HG02885 (cell line): ENCODE measurements at regions not wholly inside any gene's neighbourhood (a gene's known extent, or its start where the extent isn't known, plus 50 kb on each side); places are given as distances from the start of the nearest gene placed in this dataset.

Experiments used
- ATAC-seq: cut with Tn5 transposase; IDR thresholded peaks from one replicate; pipeline ENCODE4 v1.9.1; 2021; ENCODE audit warnings: mild to moderate bottlenecking; ENCODE audit not compliant: unreplicated experiment, poor library complexity

DNA sequence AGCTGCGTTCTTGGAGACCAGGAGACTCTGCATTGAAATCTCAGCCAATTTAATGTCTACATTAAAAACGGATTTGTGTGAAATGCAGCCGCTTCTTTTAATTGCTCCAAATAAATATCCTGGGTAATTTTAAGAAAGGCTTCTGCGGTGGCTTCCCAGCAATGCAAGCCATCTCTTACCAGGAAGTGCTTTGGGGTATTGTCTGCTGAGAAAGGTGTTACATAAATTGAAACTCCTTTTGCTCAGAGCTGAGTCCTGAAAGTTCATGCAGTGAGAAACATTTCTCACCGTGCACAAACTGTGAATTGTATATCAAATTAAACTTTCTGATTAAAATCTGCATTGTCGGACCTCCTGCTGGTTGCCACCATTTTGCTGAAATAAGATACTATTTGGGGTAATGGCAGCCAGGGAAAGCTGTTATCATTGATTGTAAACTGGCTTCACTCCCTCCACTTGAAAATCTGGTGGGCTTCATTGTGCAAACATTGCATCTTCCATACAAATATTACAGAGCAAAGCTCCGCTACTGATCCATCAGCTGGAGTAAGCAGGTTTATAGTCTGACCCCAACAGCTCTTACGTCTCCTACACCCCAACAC is 59.5 kb downstream of the ZIC5 start:
- ATAC-seq: no peak

DNA sequence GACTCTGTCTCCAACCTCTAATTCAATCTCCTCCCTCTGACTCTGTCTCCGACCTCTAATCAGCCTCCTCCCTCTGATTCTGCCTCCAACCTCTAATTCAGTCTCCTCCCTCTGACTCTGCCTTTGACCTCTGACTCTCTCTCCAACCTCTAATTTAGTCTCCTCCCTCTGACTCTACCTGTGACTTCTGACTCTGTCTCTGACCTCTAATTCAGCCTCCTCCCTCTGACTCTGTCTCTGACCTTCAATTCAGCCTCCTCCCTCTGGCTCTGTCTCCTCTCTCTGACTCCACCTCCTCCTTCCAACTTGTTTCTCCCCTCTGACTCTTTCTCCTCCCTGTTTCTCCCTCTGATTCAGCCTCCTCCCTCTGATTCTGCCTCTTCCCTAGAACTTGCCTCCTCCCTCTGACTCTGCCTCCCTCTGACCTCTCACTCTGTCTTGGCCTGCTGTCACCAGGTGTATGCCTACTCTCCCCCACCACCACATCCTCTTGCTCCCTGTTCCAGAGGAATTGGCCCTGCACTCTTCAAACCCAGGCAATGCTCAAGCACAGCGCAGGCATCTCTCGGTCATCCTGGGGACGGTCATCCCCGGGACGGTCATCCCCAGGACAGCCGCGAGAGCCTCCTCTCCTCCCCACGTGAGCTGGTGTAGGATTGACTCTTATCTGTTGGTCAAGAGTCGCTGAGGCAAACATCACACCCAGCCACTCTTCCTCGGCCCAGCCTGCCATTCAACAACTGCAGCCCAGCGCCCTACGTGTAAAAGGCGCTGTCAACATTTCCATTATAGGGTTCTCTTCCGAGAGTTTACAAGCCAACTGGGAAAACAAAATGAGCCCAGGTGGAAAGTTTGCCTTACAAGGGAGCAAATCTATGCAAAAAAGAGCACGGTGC is 60.2 kb downstream of the ZIC5 start:
- ATAC-seq: no peak

DNA sequence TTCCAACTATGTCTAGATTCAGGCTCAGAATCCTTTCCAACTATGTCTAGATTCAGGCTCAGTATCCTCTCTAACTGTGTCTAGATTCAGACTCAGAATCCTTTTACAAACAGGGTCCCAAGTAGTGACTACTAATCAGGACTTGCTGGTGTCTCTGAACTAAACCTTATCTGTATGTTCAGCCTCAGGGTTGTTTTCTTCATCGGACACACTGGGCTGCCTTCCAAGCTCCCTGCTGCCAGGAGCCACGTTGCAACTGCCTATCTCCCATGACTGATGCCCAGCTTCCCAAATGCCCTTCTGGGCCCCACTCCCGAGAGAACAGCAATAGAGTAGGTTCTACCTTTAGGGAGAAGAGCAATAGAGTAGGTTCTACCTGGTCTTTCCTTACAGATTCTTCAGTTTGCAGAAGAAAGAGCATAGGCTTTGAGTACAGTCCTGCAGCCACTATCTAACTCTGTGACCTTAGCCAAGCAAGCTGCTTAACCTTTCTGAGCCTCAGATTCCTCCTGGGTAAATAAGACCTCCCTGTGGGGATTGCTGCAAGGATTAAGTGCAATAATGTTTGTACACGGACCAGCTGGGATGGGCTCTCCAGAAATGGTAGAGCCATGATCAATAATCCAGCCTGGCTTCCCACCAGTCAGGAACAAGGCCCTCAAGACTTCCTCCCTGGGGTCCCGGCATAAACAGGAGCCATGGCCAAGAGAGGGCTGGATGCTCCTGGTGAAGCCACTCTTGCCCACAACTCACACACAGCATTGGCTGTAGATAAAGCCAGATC is 61.5 kb downstream of the ZIC5 start:
- no peak for ATAC-seq

DNA sequence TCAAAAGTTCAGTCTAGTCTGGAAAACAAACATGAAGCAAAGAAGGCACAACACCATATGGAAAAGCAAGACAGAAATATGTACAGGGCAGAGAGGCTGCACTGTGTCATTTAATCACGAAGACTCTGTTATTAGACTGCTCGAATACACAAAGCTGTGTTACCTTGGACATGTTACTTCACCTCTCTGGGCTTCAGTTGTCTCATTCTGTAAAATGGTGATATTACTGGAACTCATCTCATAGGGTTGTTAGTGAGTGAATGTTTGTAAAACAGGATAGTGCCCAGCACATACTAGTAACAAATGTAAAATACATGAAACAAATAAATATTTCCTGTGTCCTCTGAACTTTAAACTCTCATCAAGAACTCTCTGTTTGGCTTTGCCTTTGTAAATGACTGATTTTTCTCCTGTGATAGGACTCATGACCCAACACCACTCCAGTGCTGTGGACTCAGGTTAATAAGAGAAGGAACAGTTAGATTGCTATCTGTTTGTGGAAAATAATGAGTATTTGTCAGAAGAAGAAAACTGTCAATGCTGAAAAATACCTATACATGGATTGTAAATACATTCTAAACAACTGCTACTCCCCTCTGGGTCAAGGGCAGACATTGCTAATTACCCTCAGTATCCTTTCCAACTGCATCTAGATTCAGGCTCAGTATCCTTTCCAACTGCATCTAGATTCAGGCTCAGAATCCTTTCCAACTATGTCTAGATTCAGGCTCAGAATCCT is 62.3 kb downstream of the ZIC5 start:
- no peak for ATAC-seq

DNA sequence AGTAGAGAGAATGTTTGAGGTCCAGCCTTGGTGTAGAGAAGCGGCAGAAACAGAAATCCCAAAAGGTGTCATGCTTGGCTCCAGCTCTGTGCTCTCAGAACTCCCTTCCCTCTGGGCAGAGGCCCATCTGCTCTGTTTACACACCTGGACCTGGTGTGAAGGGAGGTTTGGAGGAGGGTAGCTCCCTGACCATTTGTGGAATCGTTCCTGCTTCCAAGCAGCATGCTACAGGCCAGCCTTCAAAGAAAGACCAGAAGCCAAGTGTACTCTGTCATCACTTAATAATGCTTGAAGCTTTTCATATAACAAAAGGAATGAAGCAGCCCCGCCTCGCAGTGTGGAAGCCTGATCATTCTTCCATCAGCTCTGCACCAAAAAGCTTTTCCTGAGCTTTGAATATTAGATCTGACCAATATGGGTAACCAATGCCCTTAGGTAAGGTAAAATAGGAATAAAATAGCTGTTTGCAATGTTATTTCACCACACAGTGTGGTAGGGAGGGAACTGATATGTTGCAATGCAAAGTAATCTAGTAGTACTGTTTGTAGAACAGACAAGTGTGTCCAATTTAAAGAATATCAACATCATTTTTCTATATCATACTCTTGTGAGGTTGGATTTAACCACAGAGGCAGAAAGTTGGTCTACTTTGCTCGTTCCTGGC is 63.3 kb downstream of the ZIC5 start:
- no peak for ATAC-seq

DNA sequence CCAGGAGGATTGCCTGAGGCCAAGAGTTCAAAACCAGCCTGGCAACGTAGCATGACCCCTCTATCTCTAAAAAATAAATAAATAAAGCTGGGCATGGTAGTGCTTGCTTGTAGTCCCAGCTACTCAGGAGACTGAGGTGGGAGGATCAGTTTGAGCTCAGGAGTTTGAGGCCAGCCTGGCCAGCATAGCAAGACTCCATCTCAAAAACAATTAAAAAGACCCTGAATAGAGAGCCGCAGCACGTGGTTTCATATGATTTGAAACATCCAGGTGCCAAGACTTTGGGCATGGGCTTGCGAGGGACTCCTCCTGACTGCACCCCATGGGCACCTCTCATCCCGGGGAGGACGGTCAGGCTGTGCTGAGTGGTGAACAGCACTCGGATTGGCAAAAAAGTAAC is 63.9 kb downstream of the ZIC5 start:
- no peak for ATAC-seq

DNA sequence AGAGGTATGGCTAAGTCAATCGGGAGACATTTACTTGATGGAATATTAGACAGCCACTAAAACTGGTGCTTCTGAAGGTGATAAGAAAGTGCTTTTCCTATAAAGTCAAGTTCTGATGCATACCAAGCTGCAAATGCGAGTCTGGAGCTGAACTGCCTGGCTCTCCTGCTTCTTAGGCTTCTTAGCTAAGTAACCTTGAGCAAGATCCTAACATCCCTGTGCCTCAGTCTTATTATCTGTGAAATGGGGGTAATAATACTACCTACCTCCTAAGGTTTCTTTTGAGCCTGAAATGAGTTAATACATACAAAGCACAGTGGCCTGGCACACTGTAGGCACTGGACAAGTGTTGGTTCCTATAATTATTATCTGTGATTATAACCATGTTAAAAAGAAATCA is 64.5 kb downstream of the ZIC5 start:
- ATAC-seq: no peak

DNA sequence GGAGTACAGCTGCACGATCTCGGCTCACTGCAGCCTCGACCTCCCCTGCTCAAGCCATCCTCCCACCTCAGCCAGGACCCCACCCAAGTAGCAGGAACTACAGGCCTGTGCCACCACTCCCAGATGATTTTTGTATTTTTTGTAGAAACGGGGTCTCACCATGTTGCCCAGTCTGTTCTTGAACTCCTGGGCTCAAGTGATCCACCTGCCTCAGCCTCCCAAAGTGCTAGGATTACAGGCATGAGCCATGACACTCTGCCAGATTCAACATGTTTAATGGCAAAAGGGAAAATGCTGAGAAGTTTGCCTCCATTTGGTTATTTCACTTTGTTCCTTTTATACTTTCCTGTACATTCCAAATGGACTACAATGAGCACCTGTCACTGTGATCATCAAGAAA is 65.8 kb downstream of the ZIC5 start:
- ATAC-seq: no peak

DNA sequence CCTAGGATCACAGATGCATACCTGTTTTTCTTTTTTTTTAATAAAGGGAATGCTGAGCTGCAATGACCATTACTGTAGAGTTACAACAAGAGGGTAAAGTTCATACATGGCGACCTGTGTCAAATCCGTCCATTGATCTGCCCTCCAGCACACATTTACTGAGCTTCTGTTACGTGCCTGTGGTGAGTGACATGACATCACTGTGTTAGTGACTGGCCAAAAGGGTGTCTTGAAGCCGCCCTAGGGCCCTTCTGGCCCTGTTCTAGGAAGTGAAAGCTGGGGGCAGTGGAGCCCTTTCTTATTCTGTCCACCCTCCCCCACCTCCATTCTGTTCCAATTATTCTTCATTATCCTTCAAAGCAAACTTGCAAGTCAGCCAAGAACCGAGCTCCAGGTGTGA is 66.3 kb downstream of the ZIC5 start:
- ATAC-seq: no peak

DNA sequence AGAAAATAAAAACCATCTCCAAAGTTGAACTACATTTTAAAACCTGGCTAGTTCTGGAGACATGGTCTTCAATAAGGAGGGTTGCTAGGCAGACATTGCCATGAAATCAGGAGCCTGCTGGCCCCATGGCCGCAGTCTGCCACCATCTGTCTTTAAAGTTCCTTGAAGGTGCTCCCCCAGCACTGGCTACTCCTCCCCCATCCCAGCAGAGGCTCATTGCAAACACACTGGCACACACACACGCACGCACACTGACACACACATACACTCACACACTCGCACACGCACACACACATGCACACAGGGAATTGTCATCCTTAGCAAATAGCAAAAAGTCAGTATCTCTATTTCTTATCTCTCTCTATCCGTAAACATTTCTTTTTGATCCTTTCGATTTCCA is 68.4 kb downstream of the ZIC5 start:
- no peak for ATAC-seq

DNA sequence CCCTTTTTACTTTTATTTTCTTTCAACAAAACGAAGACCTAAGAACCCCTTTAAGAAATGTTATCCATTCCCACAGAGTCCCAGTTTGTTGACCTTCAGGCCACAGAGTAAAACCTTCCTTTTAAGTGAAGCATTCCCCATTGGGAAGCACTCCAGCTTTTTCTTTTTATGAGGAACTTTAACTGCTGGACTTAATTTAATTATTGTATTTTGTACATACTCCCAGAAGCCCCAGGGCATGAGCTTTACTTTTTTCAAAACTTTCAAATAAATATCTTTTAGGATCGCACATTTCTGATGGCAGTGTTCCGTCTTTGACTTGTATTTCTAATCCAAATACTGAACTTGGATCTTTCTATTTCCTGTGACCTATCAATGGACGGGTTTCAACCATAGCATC is 68.9 kb downstream of the ZIC5 start:
- ATAC-seq: no peak

DNA sequence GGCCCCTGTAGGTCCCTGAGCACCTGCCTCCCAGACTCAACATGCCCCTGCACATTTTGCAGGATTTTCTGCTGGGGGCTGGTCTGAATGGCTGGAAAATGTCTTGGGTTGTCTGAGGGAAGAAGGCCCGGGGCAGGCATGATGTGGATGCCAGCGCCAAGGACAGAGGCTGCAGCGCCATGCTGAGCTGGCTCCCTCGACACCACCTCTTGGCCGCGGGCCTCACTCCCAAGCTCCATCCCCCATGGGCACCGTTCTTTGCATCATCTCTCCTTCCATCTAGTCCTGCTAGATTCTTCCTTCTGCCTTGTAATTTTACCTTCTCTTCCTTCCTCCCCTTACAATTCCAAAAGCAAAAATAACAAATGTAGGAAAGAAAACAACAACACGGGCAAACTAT is 70.6 kb downstream of the ZIC5 start:
- ATAC-seq: no peak

DNA sequence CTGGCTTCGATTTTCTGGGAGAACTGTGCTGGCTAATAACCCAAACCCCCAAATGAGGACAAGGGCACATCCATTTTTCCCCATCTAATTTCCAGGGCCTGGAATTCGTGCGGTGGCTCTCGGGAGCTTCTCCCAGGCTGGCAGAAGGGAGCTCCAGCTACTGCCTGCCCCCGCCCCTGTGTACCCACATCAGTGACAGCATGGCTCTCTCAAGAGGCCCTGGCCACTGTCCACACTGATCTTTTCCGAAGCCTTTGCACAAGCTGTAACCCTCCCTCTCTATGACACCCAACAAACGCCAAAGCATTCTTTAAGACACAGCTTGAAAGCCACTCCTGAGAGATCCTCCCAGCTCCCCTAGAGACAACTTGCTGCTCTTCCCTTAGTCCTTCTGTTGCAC is 73.1 kb downstream of the ZIC5 start:
- no peak for ATAC-seq

DNA sequence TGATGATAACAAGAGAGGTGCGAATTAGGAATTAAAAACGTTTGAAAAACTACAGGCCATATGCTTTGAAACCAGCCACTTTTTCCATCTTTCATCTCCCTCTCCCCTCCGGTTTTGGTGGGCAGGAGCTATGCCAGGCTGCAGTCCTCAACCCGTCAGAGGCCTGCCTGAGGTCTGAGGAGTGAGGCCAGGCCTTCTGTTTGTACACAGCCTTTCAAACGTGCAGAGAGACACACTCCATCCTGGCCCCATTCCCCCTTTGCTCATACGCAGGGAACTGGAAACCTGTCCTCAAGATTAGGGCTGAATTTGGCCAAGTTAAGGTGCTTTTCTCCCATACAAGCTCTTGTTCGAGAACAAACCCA is 74.5 kb downstream of the ZIC5 start:
- ATAC-seq: no peak

DNA sequence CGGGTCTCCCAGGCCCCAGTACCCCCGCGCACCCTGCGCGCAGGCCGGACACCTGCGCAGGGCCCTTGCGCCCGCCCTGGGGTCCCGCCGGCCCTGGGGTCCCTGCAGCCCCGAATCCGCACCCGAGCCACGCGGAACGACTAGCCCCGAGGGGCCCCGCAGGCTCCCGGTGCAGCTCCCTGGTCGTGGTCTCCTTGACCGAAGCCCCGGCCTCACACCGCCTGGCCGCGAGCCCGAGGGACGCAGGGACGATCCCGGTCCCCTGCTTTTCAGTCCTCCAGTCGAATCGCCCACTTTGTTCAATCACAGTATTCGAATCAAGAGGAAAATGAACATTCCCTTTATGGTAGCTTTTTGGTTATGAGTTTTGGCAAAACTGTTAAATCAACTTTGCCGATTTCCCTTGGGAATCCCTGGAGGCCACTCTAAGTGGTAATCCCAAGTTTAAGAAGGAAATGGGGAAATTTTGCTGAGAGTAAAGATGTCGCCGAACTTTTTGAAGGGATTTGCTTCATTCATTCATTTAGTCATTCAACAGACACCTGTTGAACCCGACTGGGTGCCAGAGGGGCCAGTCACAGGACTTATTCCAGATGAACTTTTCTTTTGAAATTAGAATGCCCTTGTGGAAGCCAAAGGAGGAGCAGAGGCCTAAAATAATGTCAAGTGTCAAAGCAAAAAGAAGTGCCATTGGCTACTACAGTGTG is 75.0 kb downstream of the ZIC5 start:
- ATAC-seq: no peak

DNA sequence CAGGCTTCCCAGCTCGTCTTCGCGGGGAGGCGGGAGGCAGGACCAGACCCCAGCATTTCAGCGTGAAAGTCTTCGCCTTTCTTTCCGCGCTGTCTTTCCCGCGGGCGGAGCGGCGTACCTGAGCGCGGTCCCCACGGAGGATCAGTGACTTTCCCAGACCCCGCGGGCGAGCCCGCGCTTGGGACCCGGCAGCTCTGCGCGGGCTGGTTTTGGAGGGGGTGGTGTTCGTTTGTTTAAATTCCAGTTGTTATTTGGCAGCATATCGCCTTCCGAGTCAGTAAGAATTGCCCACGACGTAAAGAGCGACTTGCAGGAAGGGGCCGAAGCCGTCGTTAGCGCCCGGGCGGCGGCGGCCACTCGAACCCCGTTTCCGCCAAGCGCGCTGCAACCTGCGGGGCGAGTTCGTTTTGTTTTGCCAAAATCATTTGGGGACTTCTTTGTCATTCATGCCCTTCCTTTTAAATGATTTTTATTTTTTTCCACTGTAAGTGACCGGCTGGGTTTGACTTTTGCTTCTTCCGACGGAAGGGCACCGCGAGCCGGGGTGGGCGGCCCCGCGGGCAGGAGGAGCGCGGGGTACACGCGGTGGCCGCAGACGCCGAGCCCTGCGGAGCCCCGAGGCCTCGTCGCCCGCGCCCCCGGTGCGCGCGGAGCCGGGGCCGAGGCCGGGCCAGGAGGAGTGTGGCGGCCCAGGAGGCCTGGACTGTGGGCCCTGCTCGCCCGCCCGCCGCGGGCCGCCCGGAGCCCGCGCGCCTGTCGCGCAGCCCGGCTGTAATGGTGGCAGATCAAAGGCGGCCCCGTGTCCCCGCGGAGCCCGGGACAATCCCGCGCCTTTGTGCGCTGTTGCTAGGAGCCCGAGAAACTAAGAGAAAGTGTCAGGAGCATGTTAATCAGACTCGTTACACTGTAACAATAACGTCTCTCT is 75.9 kb downstream of the ZIC5 start:
- ATAC-seq: no peak

DNA sequence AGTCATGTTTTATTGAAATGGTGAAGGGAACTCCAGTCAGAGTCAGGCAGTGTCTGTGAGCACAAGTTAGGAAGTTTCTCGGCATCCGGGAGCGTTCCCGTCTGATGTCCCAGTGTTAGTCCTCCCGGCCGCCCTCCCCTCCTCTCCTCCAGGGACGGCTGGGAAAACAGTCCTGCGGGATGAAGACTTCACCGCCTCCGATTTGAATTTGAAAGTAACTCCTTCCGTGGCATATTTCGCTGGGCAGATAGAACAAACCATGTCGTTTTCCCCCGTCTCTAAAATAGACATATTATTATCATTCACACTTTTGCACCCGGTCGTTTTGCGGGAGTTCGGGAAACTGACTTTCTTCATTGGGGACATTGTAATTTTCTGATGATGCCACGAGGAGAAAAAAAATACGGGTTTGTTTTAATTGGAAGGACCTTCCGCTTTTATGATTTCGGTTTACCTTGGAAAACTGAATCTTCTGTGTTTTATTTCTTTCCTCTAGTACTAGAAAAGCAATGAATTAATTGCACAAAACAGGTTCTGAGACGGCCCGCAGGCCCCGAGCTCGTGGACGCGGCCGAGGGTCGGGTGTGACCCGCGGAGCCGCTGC is 76.6 kb downstream of the ZIC5 start:
- no peak for ATAC-seq
